Fibroblast of pulmonary artery (primary cell): ENCODE measurements at regions not wholly inside any gene's neighbourhood (a gene's known extent, or its start where the extent isn't known, plus 50 kb on each side); places are given as distances from the start of the nearest gene placed in this dataset.
A peak's percentile ranks its signal among the peaks of the same experiment; 100 is the strongest.

Experiments used
- DNase-seq: peaks from one replicate; pipeline ENCODE4 v3.0.0-alpha.2; 2010; ENCODE audit warnings: low read depth
- H3K4me3 ChIP-seq: replicated peaks from 2 replicates; pipeline ENCODE4 v1.5.1; 2011; ENCODE audit warnings: low read depth, mild to moderate bottlenecking, control low read depth, low read length, moderate library complexity
- TF ChIP-seq, protein P1 (sequence below): IDR thresholded peaks from 2 replicates; pipeline ENCODE4 v1.5.1; 2011; ENCODE audit warnings: mild to moderate bottlenecking, control low read depth, low read length, inconsistent platforms; ENCODE audit errors: missing control alignments

DNA sequence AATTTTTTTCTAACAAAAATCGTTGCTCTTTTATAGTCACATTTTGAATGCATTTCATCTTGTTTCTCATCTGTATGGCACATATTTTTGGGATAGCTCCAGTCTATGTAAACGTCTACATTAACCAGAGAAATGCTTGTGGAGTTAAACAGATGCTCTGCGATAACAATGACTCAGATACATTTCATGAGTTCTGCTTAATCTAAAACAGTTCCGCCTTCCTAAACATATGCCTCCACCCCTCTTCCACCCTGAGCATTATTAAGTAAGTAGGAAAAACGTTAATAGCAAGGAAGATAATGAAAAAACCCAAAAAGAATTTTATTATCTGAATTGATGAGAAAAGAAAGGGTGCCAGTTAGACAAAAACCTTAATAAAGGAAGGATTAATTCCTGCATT, 396.1 kb downstream of the TUSC7 start:
- DNase-seq, result peak; percentile 8
- no peak overlapping the region for H3K4me3 ChIP-seq
- TF ChIP-seq, protein P1, sequence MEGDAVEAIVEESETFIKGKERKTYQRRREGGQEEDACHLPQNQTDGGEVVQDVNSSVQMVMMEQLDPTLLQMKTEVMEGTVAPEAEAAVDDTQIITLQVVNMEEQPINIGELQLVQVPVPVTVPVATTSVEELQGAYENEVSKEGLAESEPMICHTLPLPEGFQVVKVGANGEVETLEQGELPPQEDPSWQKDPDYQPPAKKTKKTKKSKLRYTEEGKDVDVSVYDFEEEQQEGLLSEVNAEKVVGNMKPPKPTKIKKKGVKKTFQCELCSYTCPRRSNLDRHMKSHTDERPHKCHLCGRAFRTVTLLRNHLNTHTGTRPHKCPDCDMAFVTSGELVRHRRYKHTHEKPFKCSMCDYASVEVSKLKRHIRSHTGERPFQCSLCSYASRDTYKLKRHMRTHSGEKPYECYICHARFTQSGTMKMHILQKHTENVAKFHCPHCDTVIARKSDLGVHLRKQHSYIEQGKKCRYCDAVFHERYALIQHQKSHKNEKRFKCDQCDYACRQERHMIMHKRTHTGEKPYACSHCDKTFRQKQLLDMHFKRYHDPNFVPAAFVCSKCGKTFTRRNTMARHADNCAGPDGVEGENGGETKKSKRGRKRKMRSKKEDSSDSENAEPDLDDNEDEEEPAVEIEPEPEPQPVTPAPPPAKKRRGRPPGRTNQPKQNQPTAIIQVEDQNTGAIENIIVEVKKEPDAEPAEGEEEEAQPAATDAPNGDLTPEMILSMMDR, result no peak

DNA sequence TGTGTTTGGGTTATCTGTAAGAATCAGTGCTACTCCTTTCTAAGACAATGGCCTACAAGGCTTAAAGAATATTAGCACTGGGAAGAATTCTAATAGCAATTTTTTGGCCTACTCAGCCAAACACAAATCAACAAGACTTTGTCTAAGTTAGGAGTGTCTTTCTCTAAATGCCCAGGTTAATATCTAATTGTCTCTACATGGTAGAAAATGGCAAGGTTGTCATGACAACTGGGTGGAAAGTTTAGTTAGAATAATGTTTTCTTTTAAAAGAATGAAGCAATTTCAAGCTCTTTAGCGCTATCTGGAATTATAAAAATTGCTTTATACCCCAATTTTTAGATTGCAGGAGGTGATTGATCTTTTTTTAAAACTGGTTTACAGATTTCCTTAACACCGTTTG, 396.8 kb downstream of the TUSC7 start:
- no peak for DNase-seq
- TF ChIP-seq, protein P1, result no peak
- no peak overlapping the region for H3K4me3 ChIP-seq

DNA sequence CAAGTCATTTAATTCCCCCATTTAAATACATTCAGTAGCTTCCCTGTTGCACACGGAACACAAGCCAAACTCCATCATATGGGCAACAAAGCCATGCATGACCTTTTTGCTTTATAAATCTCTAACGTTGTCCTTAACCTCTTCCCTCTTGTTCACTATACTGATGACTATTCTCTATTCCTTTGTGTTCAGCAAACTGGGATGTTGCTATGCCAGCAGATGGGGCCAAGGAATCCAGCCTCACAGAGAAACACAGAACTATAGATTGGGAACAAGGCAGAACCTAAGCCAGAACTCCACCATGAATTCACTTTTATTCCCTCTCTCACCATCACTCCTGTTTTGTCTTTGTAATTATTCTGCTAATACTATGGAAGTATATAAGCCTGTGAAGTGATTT, 398.4 kb downstream of the TUSC7 start:
- no peak overlapping the region for H3K4me3 ChIP-seq
- TF ChIP-seq, protein P1, result no peak
- no peak for DNase-seq

DNA sequence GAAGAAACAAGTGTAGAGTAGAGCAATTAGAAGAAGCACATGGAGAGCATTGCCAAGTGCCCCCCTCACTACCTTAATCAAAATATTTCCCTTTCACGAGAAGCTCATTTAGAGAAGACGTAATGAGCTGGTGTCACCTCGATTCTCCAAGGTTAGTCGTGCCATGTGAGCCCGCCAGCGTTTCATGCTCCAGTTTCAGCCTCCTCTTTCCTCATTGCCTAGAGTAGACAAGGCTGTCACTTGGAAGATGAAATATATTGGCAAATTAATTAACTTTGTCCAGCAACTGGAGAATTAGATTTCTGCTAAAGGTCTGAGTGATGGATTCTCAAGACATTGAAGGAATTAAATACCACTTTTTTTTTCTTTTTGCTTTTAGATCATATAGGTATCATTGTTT, 399.6 kb downstream of the TUSC7 start:
- TF ChIP-seq, protein P1, result no peak
- no peak overlapping the region for H3K4me3 ChIP-seq
- no peak for DNase-seq

DNA sequence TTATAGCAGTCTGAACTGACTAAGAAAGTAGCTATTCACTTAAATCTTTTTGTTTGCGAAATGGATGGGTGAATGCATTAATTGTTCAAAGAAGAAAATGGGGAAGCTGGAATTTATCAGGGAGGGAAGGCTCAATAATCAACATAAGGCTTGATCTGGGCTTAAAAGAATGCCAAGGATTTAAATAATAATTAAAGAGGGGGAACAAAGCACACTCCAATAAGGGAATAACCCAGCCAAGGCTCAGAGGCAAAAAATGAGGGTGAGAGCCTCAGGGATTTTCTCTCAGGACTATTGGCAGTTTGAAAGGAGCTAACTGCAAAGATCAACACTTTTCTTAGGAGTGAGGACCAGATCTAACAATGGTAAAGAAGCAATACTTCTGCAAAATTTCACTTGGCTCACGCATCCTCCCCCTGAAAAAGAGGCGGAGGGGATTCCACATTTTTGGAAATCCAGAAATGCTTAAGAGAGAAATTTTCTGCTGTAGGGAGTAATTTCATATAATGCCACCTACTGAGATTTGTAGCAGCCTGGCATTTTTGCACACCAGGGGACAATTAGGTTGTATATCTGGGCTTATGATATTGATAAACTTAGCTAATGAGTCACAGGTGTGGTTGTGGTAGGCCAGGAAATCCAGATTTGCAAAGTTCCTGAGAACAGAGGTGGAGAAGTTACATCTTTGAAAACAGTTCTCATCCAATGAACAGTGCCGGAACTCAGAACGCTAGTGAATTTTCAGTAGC, 405.1 kb downstream of the TUSC7 start:
- no peak overlapping the region for H3K4me3 ChIP-seq
- DNase-seq, result no peak
- TF ChIP-seq, protein P1, result no peak

DNA sequence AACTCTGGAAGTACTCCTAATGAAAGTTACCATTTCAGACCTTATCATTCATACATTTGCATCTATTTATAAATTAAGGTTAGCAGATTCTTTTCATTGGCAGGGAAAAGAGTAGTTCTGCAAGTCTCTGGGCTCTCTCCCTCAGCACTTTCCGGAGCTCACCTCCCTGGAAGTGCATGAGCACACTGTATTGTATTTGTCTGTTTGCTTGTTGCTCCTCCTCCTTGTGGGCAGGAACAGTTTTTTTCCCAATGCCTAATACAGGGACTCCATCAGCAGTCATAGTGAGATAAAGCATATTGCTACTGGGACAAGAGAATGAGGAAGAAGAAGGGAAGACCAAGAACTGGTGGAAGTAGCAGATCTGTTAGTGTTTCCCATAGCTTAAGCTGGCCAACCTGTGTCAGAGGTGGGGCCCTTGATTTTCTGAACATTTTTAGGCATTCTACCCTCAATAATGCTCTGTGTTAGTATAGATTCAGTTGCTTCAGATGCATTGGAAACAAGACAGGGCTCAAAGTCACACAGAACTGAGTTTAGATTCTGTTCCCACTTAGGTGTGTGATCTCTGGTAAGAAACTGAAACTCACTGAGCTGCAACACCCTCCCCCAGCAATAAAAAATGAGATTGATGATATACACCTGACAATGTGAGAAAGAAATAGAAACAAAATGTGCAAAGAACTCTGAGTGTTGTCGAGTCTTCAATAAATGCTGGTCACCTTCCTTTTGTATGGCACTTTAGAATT, 407.8 kb downstream of the TUSC7 start:
- DNase-seq, result no peak

More for the DNA sequence above, 407.8 kb downstream of the TUSC7 start:
- TF ChIP-seq, protein P1, result no peak
- no peak overlapping the region for H3K4me3 ChIP-seq
